H9 (cell line): ENCODE measurements at regions not wholly inside any gene's neighbourhood (a gene's known extent, or its start where the extent isn't known, plus 50 kb on each side); places are given as distances from the start of the nearest gene placed in this dataset.
A peak's percentile ranks its signal among the peaks of the same experiment; 100 is the strongest.

Source experiments
- DNase-seq: peaks from one replicate; pipeline ENCODE4 v3.0.0-alpha.2; 2017
- H2AFZ ChIP-seq: one replicate; pipeline ENCODE4 v1.6.1; 2013; ENCODE audit warnings: mild to moderate bottlenecking, low read length, control low read depth, moderate library complexity
- H2AK5ac ChIP-seq: 2 replicates; pipeline ENCODE4 v1.6.1; 2013; ENCODE audit warnings: low read length, control low read depth, mixed read lengths; ENCODE audit not compliant: insufficient read length
- H2BK120ac ChIP-seq: one replicate; pipeline ENCODE4 v1.6.1; 2013; ENCODE audit warnings: low read depth, mild to moderate bottlenecking, low read length, control low read depth, inconsistent platforms; ENCODE audit not compliant: poor library complexity, severe bottlenecking
- H2BK12ac ChIP-seq: 2 replicates; pipeline ENCODE4 v1.6.1; 2013; ENCODE audit warnings: low read length, control low read depth, mixed read lengths, low read depth; ENCODE audit not compliant: insufficient read length
- H2BK15ac ChIP-seq: 2 replicates; pipeline ENCODE4 v1.6.1; 2013; ENCODE audit warnings: low read depth, low read length, control low read depth
- H2BK20ac ChIP-seq: one replicate; pipeline ENCODE4 v1.6.1; 2013; ENCODE audit warnings: low read depth, mild to moderate bottlenecking, low read length, control low read depth, inconsistent platforms; ENCODE audit not compliant: poor library complexity, severe bottlenecking
- H2BK5ac ChIP-seq: 2 replicates; pipeline ENCODE4 v1.6.1; 2013; ENCODE audit warnings: low read length, control low read depth, mixed read lengths; ENCODE audit not compliant: insufficient read length
- H3K14ac ChIP-seq: 2 replicates; pipeline ENCODE4 v1.6.1; 2013; ENCODE audit warnings: low read length, control low read depth; ENCODE audit not compliant: insufficient read depth
- H3K18ac ChIP-seq: 2 replicates; pipeline ENCODE4 v1.6.1; 2013; ENCODE audit warnings: low read depth, mild to moderate bottlenecking, mixed read lengths, low read length, control low read depth; ENCODE audit not compliant: insufficient read length
- H3K23ac ChIP-seq: 2 replicates; pipeline ENCODE4 v1.6.1; 2013; ENCODE audit warnings: low read length, control low read depth, mixed read lengths, low read depth; ENCODE audit not compliant: insufficient read length
- H3K23me2 ChIP-seq: 2 replicates; pipeline ENCODE4 v1.6.1; 2013; ENCODE audit warnings: low read depth, mild to moderate bottlenecking, mixed read lengths, low read length, control low read depth; ENCODE audit not compliant: insufficient read length, poor library complexity, severe bottlenecking
- H3K27ac ChIP-seq: 2 replicates; pipeline ENCODE4 v1.5.1; 2013; ENCODE audit warnings: low read length, control low read depth, mixed read lengths, low read depth; ENCODE audit not compliant: insufficient read length
- H3K27me3 ChIP-seq: 2 replicates; pipeline ENCODE4 v1.6.1; 2013; ENCODE audit warnings: low read length, control low read depth, inconsistent platforms; ENCODE audit not compliant: insufficient read depth
- H3K4ac ChIP-seq: 2 replicates; pipeline ENCODE4 v1.6.1; 2013; ENCODE audit warnings: low read depth, mild to moderate bottlenecking, control low read depth, inconsistent platforms, low read length, moderate library complexity
- H3K4me1 ChIP-seq: 2 replicates; pipeline ENCODE4 v1.6.1; 2013; ENCODE audit warnings: low read length, control low read depth, inconsistent platforms; ENCODE audit not compliant: insufficient read depth
- H3K4me2 ChIP-seq: 2 replicates; pipeline ENCODE4 v1.6.1; 2013; ENCODE audit warnings: low read length, control low read depth, mixed read lengths; ENCODE audit not compliant: insufficient read length, insufficient read depth
- H3K56ac ChIP-seq: 2 replicates; pipeline ENCODE4 v1.6.1; 2013; ENCODE audit warnings: low read depth, mild to moderate bottlenecking, mixed read lengths, low read length, control low read depth; ENCODE audit not compliant: insufficient read length
- H3K79me1 ChIP-seq: 2 replicates; pipeline ENCODE4 v1.6.1; 2013; ENCODE audit warnings: low read depth, mild to moderate bottlenecking, moderate library complexity, low read length, control low read depth, inconsistent platforms; ENCODE audit not compliant: insufficient read depth, poor library complexity, severe bottlenecking
- H3K79me2 ChIP-seq: 2 replicates; pipeline ENCODE4 v1.6.1; 2013; ENCODE audit warnings: low read length, control low read depth, inconsistent platforms; ENCODE audit not compliant: insufficient read depth
- H3K9ac ChIP-seq: 2 replicates; pipeline ENCODE4 v1.6.1; 2013; ENCODE audit warnings: low read length, control low read depth, mixed read lengths; ENCODE audit not compliant: insufficient read length; ENCODE audit errors: extremely low read depth
- H3K9me3 ChIP-seq: one replicate; pipeline ENCODE4 v1.6.1; 2013; ENCODE audit warnings: low read depth, low read length, inconsistent platforms; ENCODE audit not compliant: control insufficient read depth
- H3T11ph ChIP-seq: one replicate; pipeline ENCODE4 v1.6.1; 2013; ENCODE audit warnings: mild to moderate bottlenecking, low read length, control low read depth, inconsistent platforms
- H4K20me1 ChIP-seq: one replicate; pipeline ENCODE4 v1.6.1; 2013; ENCODE audit not compliant: control insufficient read depth, insufficient read length, insufficient read depth
- H4K5ac ChIP-seq: 2 replicates; pipeline ENCODE4 v1.6.1; 2013; ENCODE audit warnings: low read depth, mild to moderate bottlenecking, mixed read lengths, low read length, control low read depth; ENCODE audit not compliant: insufficient read length
- H4K8ac ChIP-seq: replicated peaks from 2 replicates; pipeline ENCODE4 v1.6.1; 2013; ENCODE audit warnings: low read length, control low read depth, mixed read lengths, low read depth; ENCODE audit not compliant: insufficient read length
- H4K91ac ChIP-seq: 2 replicates; pipeline ENCODE4 v1.6.1; 2013; ENCODE audit warnings: low read depth, mild to moderate bottlenecking, moderate library complexity, mixed read lengths, low read length, control low read depth; ENCODE audit not compliant: insufficient read length
- H3K27ac Mint-ChIP-seq, 3 experiments: 2 replicates in 2 of 3; 3 replicates in 1 of 3; pipeline ENCODE4 v1.8.0; 2020 to 2021; ENCODE audit warnings: mixed read lengths in 3 of 3, mild to moderate bottlenecking in 1 of 3, moderate library complexity in 1 of 3
- H3K27me3 Mint-ChIP-seq: 2 replicates; pipeline ENCODE4 v1.8.0; 2021; ENCODE audit warnings: low read depth, mild to moderate bottlenecking, moderate library complexity, mixed read lengths
- H3K36me3 Mint-ChIP-seq, 3 experiments: 2 replicates in 2 of 3; 3 replicates in 1 of 3; pipeline ENCODE4 v1.8.0; 2020 to 2021; ENCODE audit warnings: low read depth in 3 of 3, mixed read lengths in 3 of 3; ENCODE audit not compliant: insufficient read depth in 1 of 3
- H3K4me1 Mint-ChIP-seq, 2 experiments: 2 replicates each; pipeline ENCODE4 v1.8.0; 2020; ENCODE audit warnings: mixed read lengths in 2 of 2
- H3K4me3 Mint-ChIP-seq, 2 experiments: 2 replicates in 1 of 2; 3 replicates in 1 of 2; pipeline ENCODE4 v1.8.0; 2020 to 2021; ENCODE audit warnings: mild to moderate bottlenecking in 2 of 2, mixed read lengths in 2 of 2, moderate library complexity in 1 of 2
- H3K9me3 Mint-ChIP-seq, 2 experiments: 2 replicates in 1 of 2; 3 replicates in 1 of 2; pipeline ENCODE4 v1.8.0; 2020; ENCODE audit warnings: mild to moderate bottlenecking in 2 of 2, mixed read lengths in 2 of 2, moderate library complexity in 1 of 2
- WGBS: extraction: QIAGEN DNeasy Blood & Tissue Kit; methylation state at CpG from one replicate; pipeline ENCODE4 v1.1.7; 2013; ENCODE audit warnings: missing lambda C conversion rate, low lambda C conversion rate, mixed read lengths; ENCODE audit not compliant: insufficient read length; ENCODE audit errors: extremely low coverage; 5-methylcytosine and 5-hydroxymethylcytosine counted together
- TF ChIP-seq, protein P1 (sequence below): fragments of 200-600 bp; sonication (generic); conservative IDR thresholded peaks from 3 replicates; pipeline ENCODE4 v1.8.0; 2021; ENCODE audit warnings: antibody characterized with exemption, mild to moderate bottlenecking

DNA sequence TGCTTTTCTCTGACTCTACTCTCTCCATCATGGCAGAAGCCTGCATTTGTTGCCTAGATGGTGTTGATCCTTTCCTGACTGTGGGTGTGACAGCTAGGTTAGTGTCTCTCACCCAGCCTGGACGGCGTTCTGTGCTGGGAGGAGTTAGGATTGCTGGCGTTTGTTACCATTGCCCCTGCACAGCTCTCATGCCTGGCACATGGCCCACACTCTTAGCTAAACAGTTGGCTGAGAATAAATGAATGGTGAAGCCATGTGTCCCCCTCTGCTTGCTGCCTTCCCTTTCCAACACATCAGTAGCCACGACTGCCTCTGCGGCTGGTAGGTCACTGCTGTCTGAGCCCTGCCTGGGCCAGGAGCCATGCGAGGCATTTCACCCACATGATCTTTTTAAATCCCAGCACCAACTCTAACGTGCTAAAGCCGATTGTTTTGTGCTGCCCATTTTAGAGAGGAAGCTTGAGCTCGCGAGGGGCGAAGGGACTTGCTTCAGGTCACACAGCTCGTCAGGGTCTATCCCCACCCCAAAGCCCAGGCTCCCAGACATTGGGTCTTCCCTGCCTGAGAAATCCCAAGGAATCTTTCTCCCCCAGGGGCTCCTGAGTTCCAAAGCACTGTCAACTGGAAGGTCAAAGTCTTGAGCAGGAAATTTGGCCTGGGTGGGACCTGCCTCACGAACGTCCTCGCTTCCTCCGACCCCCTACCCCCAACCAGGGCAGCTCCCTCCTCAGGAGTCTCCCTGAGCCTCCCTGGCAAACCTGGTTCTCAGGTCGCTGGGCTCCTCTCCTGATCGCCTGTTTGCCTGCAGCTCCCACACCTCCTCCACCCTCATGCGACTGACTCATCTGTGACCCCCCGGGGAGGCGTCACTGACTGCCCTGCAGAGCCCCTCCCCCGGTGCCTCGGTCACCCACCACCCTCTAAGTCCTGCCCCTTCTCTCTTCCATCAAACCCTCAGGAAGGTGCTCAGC, 271.7 kb upstream of the C1orf174 start:
- Histone ChIP-seq H3K4me2 (no peak overlapping the region), H2BK5ac (no peak overlapping the region), H3K56ac (no peak overlapping the region), H2BK15ac (no peak overlapping the region), H4K5ac (no peak overlapping the region), H3K9ac (no peak overlapping the region), H3K4ac (no peak overlapping the region), H2BK20ac (no peak overlapping the region), H3K79me1 (no peaks in the 10 kb centered on the region), H2AFZ (no peak overlapping the region), H2BK120ac (no peak overlapping the region), H3K9me3 (no peaks in the 10 kb centered on the region), H4K91ac (no peak overlapping the region), H3K14ac (no peak overlapping the region; the same call in 1 of the 2 replicates), H3K23me2 (no peaks in the 10 kb centered on the region), H4K8ac (no peak overlapping the region), H2BK12ac (no peak overlapping the region), H3K18ac (no peak overlapping the region), H3T11ph (no peak overlapping the region), H3K79me2 (no peaks in the 10 kb centered on the region), H3K23ac (no peak overlapping the region), H4K20me1 (no peaks in the 10 kb centered on the region), H3K27ac (no peak overlapping the region), H2AK5ac (no peak overlapping the region), H3K4me1 (peaks cover 1% of the 10 kb centered on the region; the same call in 1 of the 2 replicates), H3K27me3 (no peaks in the 10 kb centered on the region)
- Mint-ChIP-seq H3K4me3 (no peak overlapping the region), H3K27ac (0 out of 7 replicates have a peak overlapping the region, but pooled peaks of 1 of the 3 experiments have one; percentile 34), H3K9me3 (peaks cover 0 to 3% of the 10 kb centered on the region in 2 experiments; a peak in 1 of 5 replicates), H3K4me1 (peaks cover 42 to 46% of the 10 kb centered on the region in 2 experiments), H3K27me3 (peaks cover 25% of the 10 kb centered on the region), H3K36me3 (peaks cover 0 to 7% (median 2%) of the 10 kb centered on the region in 3 experiments; a peak in 3 of 7 replicates)
- WGBS: no CpG with 5 or more reads among the region's 23 CpGs
- DNase-seq: peak; percentile 33
- TF ChIP-seq, protein P1, sequence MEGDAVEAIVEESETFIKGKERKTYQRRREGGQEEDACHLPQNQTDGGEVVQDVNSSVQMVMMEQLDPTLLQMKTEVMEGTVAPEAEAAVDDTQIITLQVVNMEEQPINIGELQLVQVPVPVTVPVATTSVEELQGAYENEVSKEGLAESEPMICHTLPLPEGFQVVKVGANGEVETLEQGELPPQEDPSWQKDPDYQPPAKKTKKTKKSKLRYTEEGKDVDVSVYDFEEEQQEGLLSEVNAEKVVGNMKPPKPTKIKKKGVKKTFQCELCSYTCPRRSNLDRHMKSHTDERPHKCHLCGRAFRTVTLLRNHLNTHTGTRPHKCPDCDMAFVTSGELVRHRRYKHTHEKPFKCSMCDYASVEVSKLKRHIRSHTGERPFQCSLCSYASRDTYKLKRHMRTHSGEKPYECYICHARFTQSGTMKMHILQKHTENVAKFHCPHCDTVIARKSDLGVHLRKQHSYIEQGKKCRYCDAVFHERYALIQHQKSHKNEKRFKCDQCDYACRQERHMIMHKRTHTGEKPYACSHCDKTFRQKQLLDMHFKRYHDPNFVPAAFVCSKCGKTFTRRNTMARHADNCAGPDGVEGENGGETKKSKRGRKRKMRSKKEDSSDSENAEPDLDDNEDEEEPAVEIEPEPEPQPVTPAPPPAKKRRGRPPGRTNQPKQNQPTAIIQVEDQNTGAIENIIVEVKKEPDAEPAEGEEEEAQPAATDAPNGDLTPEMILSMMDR: no peak
